Right cardiac atrium (tissue), 5 donors: ENCODE measurements at regions not wholly inside any gene's neighbourhood (a gene's known extent, or its start where the extent isn't known, plus 50 kb on each side); places are given as distances from the start of the nearest gene placed in this dataset.

Experiments used
- ATAC-seq, 2 donors: fragments of 200-7000 bp; cut with Tn5 transposase; one replicate each; pipeline versions ENCODE4 v1.8.0 to v1.9.1; 2020; ENCODE audit warnings: moderate library complexity in 2 of 2, mild to moderate bottlenecking in 1 of 2
- DNase-seq, 3 donors: peaks; one replicate each; pipeline ENCODE4 v3.0.0-alpha.2; 2020
- H3K27ac ChIP-seq: one replicate; pipeline ENCODE4 v1.5.1; 2013; ENCODE audit warnings: mild to moderate bottlenecking, low read length, control low read depth, moderate library complexity
- H3K27me3 ChIP-seq: one replicate; pipeline ENCODE4 v1.6.1; 2013; ENCODE audit not compliant: control insufficient read depth, insufficient read depth
- H3K4me1 ChIP-seq: one replicate; pipeline ENCODE4 v1.6.1; 2013; ENCODE audit warnings: low read length; ENCODE audit not compliant: control insufficient read depth, insufficient read depth
- H3K4me3 ChIP-seq: one replicate; pipeline ENCODE4 v1.5.1; 2013; ENCODE audit warnings: low read length, control low read depth
- H3K9me3 ChIP-seq: one replicate; pipeline ENCODE4 v1.6.1; 2013; ENCODE audit warnings: low read length; ENCODE audit not compliant: control insufficient read depth
- WGBS: extraction: QIAGEN DNeasy Blood & Tissue Kit; methylation state at CpG from one replicate; pipeline ENCODE4 v1.1.7; 2013; 5-methylcytosine and 5-hydroxymethylcytosine counted together
- intact Hi-C, 4 donors: fragments of 100-400 bp; cut with DNase I; formaldehyde crosslinking; loops; one replicate each; pipeline versions ENCODE4 v1.11.0 to v1.14.0; 2022 to 2023
- donor health status: healthy with polysubstance abuse.
- donor health status: DM: no; HTN: yes; CAD: no.
- donor health status: DM: no; HTN: no; CAD: no.
- donor health status: DM: no; HTN: yes; CAD: no; lungs with severe emphysema.
- donor health status: DM: yes; HTN: yes; CAD: no.

DNA sequence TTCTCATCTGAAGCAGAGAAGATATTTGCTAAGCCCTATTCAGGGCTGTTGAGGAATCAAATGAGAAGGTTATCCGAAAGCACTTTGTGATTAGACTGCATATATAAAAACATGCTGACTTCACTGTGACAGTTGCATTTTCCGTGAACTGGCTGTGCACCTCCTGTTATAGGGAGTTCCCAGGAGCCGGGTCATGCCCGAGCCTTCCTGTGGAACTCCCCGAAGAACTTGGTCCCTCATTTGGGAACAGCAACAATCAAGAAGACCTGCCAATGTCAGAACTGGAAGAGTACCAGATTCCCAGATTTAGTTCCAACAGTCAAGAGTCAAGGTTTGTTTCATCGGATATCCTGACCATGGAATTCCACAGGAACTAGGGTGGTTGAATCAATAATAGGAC is 130.4 kb upstream of the RAI14 start:
- ATAC-seq (peak; percentile 51 to 91), DNase-seq (peak; percentile 35 to 61 (median 50))
- H3K9me3 ChIP-seq, result peaks cover 2% of the 10 kb centered on the region
- intact Hi-C loops, result loop anchor here in 2 of 4 donors (10.0 kb wide), 2 partner anchors 129 to 369 kb away; partner anchors contain the start of gene RAI14 (in 1 of the 2)
- H3K27me3 ChIP-seq, result no peaks in the 10 kb centered on the region
- 40% methylated on average over 6 of the region's 6 CpGs for WGBS
- H3K27ac ChIP-seq, result peak overlapping the region; percentile 15
- H3K4me3 ChIP-seq, result no peak overlapping the region
- H3K4me1 ChIP-seq, result no peaks in the 10 kb centered on the region

DNA sequence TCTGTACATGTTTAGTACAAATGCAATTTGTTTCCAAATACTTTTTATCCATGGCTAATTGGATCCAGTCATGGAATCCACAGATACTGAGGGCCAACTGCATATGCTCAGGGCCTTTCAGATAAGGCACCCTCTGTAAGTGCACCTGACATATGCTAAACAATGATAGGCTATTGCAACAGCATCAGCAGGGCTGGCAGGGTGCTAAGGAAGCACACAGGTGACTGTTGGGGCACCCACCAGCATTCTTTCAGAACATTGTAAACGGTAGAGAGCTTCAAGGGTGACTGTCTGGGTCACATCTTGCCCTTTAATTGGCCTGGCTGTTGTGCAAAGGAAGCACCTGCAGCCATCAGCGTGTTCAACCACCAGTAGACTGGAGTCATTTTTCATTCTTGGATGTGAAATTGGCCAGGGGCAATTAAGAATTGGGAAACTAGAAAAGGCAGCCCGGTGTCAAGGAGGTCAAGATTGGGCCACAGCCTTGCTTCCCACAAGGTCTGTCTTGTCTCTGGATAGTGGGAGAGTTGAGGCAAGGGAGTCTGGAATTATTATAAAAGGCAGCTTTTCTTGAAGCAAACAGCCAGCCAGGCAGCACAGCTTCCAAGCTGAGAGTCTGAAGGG is 129.3 kb upstream of the RAI14 start:
- 62% methylated on average over 3 of the region's 3 CpGs for WGBS
- H3K27me3 ChIP-seq, result no peaks in the 10 kb centered on the region
- peaks cover 2% of the 10 kb centered on the region for H3K9me3 ChIP-seq
- DNase-seq (no peak), ATAC-seq (no peak)
- no peak overlapping the region for H3K27ac ChIP-seq
- no peaks in the 10 kb centered on the region for H3K4me1 ChIP-seq
- no peak overlapping the region for H3K4me3 ChIP-seq
- intact Hi-C loops, result loop anchor here in 2 of 4 donors (10.0 kb wide), 2 partner anchors 128 to 368 kb away; partner anchors contain the start of gene RAI14 (in 1 of the 2)

DNA sequence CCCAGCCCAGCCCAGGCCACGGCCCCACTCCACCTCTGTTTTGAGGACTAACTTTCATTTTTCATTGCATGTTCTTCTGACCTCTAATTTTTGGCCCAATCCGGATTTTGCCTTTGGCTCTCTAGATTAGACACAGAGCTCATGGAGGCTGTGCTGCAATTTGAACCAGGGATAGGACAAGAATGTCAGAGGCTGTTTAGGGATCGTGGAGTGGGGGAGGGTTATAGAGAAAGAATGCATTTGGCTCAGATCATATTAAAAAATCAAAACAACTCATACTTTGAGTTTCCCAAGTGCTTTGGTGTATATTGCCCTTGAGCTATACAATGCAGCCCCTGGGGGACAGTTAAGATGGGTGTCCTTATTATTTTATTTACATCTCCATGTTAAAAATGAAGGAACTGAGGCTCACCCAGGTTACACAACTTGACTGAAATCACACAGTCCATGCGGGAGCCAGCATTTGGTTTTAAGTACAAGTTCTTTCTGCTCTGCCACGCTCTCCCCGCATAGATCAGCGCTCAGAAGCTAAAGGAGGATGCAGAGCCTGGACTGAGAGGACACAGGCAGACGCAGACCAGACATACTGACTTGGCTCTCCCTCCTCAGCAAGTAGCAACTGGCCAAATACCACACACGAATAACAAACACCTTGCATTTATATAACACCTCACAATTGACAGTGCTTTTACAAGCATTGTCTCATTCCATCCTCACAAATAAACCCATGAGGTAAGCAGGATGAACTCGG is 126.4 kb upstream of the RAI14 start:
- no peak for ATAC-seq
- 72% methylated on average over 10 of the region's 10 CpGs for WGBS
- intact Hi-C loops, result loop anchor here in 2 of 4 donors (10.0 kb wide), 2 partner anchors 125 to 365 kb away; partner anchors contain the start of gene RAI14 (in 1 of the 2)
- no peak for DNase-seq
- Histone ChIP-seq H3K27me3 (no peaks in the 10 kb centered on the region), H3K4me3 (no peak overlapping the region), H3K27ac (no peak overlapping the region), H3K9me3 (peaks cover 2% of the 10 kb centered on the region), H3K4me1 (no peaks in the 10 kb centered on the region)

DNA sequence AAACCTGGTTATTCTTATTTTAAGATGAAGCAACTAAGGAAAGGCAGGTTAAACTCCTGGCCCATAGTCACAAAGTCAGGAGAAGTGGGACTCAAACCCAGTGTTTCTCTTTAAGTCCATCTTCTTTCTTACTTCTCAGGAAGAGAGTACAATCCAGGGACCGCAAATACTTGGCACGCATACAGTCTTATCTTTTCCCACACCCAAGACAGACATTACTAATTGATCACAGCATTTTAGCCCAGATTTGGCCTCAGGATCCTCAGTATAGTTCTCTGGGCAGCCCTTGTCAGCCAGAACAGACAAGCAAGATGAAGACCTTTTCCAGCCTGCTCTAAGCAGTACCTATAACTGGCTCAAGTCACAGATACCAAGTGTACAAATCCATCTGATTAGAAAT is 125.5 kb upstream of the RAI14 start:
- DNase-seq, result no peak
- Histone ChIP-seq H3K27ac (no peak overlapping the region), H3K27me3 (no peaks in the 10 kb centered on the region), H3K4me1 (no peaks in the 10 kb centered on the region), H3K4me3 (no peak overlapping the region), H3K9me3 (peaks cover 2% of the 10 kb centered on the region)
- peak in 1 of 2 donors; percentile 38 for ATAC-seq
- 27% methylated on average over 2 of the region's 2 CpGs for WGBS
- intact Hi-C loops, result no loop called here

DNA sequence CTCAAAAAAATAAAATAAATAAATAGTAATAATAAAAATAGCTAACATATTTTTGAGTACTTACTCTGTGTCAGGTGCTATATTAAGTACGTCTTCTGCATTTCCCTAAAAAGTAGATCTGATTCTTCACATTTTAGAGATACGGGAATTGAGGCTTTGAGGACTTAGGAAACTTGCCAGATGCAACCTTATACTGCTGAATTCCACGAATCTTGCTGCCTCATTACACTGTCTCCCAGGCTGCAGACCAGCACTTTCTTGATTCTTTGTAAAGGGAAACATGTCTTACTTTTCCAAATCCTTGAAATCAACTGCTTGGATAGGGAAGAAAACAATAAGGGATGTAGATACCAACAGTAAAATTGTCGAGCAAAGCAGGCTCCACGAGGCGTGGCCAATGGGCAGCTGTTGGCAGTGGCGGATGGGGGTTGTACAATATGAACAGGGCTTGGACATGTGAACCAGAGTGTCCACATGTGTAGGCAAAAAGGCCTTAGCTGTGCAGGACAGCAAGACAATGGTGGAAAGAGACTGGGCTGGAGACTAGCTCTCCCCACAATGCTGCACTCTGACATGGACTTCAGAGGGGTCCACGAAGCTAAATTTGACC is 124.3 kb upstream of the RAI14 start:
- intact Hi-C loops, result no loop called here
- ATAC-seq (no peak), DNase-seq (no peak)
- no peaks in the 10 kb centered on the region for H3K4me1 ChIP-seq
- H3K27ac ChIP-seq, result no peak overlapping the region
- 65% methylated on average over 8 of the region's 8 CpGs for WGBS
- H3K27me3 ChIP-seq, result no peaks in the 10 kb centered on the region
- H3K4me3 ChIP-seq, result no peak overlapping the region
- H3K9me3 ChIP-seq, result no peaks in the 10 kb centered on the region

DNA sequence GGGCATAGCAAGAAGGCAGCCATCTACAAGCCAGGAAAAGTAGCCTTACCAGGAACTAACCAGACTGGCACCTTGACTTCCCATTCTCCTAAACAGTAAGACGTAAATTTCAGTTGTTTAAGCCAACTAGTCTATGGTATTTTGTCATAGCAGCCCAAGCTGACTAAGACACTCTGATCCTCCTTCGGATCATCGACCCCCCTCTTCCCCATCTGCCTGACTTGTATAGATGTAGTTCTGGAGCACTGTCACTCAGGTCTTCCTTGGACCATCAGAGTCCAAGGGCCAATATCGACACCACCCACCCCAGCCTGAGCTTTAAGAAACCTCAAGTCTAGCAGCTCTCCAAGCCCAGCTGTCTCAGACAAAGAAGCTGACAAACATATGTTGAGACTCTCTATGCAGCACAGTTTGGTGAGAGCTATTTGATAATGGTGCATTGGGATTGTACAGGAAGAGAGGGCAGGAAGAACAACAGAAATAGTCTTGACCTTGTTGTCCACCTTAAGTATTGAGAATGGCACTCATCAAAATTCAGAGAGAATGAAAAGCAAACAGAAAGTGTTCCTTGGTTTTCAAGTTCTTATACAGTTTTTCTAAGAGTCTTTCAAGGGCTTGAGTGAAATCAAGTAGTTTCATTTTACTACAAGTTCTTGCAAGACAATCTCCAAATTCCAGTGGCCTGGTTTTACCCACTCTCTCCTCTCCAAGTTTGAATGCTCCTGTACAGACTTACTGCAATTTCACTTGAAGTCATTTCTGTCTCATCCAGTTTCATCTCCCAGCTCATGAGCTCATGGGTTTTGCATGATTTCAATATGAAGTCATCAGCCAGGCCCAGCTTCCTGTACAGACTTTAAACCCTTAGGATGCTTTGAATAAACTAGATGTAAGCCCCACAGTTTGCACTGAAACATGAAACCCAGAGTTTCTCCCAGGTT is 122.3 kb upstream of the RAI14 start:
- ATAC-seq, result no peak
- intact Hi-C loops, result no loop called here
- H3K4me1 ChIP-seq, result no peaks in the 10 kb centered on the region
- H3K9me3 ChIP-seq, result no peaks in the 10 kb centered on the region
- DNase-seq, result no peak
- no peaks in the 10 kb centered on the region for H3K27me3 ChIP-seq
- 50% methylated on average over 4 of the region's 4 CpGs for WGBS
- no peak overlapping the region for H3K4me3 ChIP-seq
- no peak overlapping the region for H3K27ac ChIP-seq

DNA sequence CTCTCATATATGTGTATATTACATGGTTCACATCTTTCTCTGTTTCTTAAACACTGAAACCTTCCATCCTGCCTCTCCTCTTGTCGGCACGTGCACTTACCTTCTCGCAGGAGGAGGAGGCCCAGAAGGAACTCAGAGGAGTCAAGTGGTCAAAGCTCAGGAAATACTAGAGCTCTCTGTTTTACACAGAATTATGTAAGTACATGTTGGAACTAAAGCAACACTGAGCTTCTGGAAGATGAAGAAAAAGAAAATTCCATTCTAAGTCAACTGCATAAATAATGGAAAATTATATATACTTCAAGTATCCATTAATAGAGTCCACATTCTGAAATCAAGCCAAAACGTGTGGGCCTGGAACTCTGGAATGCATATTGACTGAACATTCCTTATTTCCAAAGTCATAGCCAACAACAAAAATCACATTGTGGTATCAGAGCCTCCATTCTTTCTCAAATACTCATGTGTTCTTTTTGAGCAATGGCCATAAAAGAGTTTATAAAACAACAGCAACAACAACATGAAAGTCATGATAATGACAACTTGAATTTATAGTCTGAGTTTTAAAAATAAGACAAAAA is 121.5 kb upstream of the RAI14 start:
- WGBS, result 63% methylated on average over 4 of the region's 4 CpGs
- no peaks in the 10 kb centered on the region for H3K4me1 ChIP-seq
- no peak overlapping the region for H3K27ac ChIP-seq
- ATAC-seq, result no peak
- intact Hi-C loops, result no loop called here
- H3K9me3 ChIP-seq, result no peaks in the 10 kb centered on the region
- DNase-seq, result no peak
- no peaks in the 10 kb centered on the region for H3K27me3 ChIP-seq
- no peak overlapping the region for H3K4me3 ChIP-seq

DNA sequence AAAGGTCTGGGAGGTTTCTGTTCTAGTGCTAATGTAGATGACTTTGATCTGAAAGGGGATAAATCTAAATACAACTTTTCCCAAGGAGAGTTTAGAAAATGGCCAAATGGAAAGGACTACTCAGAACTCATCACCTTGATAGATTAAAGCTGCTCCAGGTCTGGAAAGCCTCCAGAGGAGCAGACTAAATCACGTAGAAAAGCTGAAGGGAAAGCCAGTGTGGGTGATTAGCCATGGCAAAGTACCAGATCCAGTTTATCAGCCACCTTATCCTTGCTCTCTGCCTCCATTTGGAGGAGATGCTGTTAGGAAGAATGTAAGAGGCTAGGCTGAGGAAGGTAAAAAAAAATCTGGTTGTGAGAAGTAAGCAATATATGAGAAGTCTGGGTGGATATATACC is 120.7 kb upstream of the RAI14 start:
- intact Hi-C loops, result no loop called here
- Histone ChIP-seq H3K4me3 (no peak overlapping the region), H3K27ac (no peak overlapping the region), H3K27me3 (no peaks in the 10 kb centered on the region), H3K9me3 (no peaks in the 10 kb centered on the region), H3K4me1 (no peaks in the 10 kb centered on the region)
- 40% methylated on average over 1 of the region's 1 CpG for WGBS
- DNase-seq, result no peak
- no peak for ATAC-seq

DNA sequence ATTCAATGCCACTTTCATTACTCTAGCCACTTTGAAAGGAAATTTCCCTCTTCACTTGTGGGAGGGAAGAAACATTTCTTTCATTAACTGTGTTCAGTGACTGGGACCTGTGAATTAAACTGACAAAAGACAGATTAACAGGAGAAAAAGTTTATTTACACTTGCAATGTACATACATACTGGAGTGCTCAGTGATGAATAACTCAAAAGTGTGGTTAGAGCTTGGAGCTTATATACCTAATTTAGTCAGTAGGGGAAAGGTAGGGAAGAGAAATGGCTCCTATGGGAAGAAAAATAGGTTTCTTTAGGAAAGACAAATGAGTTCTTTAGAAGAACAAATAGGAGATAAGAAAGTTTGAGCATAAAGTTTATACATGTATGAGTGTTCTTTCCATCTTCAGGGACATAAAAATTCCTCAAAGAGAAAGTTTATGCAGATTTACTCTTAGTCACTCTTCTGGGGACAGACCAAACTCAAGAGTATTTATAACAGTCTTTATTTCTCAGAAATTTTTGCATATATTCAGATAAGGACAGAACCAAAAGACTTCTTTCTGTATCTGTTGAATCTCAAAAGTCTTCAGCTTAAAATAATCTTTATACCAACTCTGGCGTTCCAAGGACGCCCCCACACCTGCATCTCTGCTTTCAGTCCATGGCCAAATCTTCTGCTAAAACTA is 120.0 kb upstream of the RAI14 start:
- H3K4me3 ChIP-seq, result no peak overlapping the region
- H3K27me3 ChIP-seq, result no peaks in the 10 kb centered on the region
- H3K9me3 ChIP-seq, result no peaks in the 10 kb centered on the region
- no peak overlapping the region for H3K27ac ChIP-seq
- DNase-seq (no peak), ATAC-seq (no peak)
- H3K4me1 ChIP-seq, result no peaks in the 10 kb centered on the region
- 86% methylated on average over 2 of the region's 2 CpGs for WGBS
- intact Hi-C loops, result no loop called here

DNA sequence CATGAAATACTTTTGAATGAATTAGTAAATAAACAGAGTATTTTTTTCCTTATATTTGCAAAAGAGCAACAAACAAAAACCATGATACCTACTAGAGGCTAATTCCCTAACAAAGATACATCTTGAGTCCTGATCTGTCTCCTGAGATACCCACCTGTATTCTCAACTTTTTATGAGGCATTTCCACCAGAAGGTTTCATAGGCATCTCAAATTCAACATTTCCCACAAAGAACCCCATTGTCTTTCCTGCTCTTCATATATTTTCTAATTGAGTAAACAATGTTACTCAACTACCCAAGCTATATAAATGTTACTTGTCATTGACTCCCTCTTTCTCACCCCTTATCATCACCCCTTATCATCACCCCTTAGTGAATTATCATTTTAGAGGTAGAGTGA is 119.4 kb upstream of the RAI14 start:
- Histone ChIP-seq H3K4me3 (no peak overlapping the region), H3K27ac (no peak overlapping the region), H3K27me3 (no peaks in the 10 kb centered on the region), H3K4me1 (no peaks in the 10 kb centered on the region), H3K9me3 (no peaks in the 10 kb centered on the region)
- no peak for ATAC-seq
- intact Hi-C loops, result no loop called here
- no peak for DNase-seq
